ENCODE measurements at regions not wholly inside any gene's neighbourhood (a gene's known extent, or its start where the extent isn't known, plus 50 kb on each side); places are given as distances from the start of the nearest gene placed in this dataset.

DNA sequence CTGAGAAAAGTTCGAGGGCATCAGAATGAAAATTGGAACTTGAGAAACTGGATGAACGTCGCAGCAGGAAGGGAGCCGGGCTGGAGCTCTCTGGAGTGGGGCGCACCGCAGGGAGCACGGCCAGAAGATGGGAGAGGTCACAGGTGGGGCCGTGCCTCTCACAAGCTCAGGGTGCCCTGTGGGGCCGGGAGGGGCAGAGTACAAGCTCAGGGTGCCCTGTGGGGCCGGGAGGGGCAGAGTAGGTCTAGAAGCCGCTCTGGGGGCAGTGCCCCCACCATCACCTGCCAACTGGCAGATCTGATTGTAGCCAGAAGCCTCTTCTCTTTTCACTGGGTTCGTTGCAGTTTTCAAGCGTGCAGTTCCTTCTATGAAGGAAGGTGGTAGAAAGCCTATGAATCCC, 61.1 kb upstream of the SNX9 start:
- TF ChIP-seq, protein P1, sequence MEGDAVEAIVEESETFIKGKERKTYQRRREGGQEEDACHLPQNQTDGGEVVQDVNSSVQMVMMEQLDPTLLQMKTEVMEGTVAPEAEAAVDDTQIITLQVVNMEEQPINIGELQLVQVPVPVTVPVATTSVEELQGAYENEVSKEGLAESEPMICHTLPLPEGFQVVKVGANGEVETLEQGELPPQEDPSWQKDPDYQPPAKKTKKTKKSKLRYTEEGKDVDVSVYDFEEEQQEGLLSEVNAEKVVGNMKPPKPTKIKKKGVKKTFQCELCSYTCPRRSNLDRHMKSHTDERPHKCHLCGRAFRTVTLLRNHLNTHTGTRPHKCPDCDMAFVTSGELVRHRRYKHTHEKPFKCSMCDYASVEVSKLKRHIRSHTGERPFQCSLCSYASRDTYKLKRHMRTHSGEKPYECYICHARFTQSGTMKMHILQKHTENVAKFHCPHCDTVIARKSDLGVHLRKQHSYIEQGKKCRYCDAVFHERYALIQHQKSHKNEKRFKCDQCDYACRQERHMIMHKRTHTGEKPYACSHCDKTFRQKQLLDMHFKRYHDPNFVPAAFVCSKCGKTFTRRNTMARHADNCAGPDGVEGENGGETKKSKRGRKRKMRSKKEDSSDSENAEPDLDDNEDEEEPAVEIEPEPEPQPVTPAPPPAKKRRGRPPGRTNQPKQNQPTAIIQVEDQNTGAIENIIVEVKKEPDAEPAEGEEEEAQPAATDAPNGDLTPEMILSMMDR (IDR thresholded peaks at IDR 0.05 in 2 of 3, conservative IDR thresholded peaks at IDR 0.05 in 1 of 3; ENCODE audit: borderline replicate concordance in 1 of 3, insufficient read depth in 1 of 3, low read depth in 2 of 3, low read length in 2 of 3): no peak
- TF ChIP-seq, protein P2, sequence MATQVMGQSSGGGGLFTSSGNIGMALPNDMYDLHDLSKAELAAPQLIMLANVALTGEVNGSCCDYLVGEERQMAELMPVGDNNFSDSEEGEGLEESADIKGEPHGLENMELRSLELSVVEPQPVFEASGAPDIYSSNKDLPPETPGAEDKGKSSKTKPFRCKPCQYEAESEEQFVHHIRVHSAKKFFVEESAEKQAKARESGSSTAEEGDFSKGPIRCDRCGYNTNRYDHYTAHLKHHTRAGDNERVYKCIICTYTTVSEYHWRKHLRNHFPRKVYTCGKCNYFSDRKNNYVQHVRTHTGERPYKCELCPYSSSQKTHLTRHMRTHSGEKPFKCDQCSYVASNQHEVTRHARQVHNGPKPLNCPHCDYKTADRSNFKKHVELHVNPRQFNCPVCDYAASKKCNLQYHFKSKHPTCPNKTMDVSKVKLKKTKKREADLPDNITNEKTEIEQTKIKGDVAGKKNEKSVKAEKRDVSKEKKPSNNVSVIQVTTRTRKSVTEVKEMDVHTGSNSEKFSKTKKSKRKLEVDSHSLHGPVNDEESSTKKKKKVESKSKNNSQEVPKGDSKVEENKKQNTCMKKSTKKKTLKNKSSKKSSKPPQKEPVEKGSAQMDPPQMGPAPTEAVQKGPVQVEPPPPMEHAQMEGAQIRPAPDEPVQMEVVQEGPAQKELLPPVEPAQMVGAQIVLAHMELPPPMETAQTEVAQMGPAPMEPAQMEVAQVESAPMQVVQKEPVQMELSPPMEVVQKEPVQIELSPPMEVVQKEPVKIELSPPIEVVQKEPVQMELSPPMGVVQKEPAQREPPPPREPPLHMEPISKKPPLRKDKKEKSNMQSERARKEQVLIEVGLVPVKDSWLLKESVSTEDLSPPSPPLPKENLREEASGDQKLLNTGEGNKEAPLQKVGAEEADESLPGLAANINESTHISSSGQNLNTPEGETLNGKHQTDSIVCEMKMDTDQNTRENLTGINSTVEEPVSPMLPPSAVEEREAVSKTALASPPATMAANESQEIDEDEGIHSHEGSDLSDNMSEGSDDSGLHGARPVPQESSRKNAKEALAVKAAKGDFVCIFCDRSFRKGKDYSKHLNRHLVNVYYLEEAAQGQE (IDR thresholded peaks at IDR 0.05; ENCODE audit: low read depth): no peak
- TF ChIP-seq EZH2phosphoT487 (IDR thresholded peaks at IDR 0.05; ENCODE audit: borderline replicate concordance) (no peak), POLR2A (IDR thresholded peaks at IDR 0.05; ENCODE audit: borderline replicate concordance, extremely low read depth, insufficient read depth, insufficient read length) (no peak), POLR2AphosphoS5 (IDR thresholded peaks at IDR 0.05; ENCODE audit: low read depth, low read length) (no peak), CEBPB (IDR thresholded peaks at IDR 0.05; ENCODE audit: low read depth) (no peak), EZH2 (IDR thresholded peaks at IDR 0.05) (no peak), ZFX (IDR thresholded peaks at IDR 0.05) (no peak), FOSL1 (IDR thresholded peaks at IDR 0.05; ENCODE audit: low read depth) (no peak), ELF1 (IDR thresholded peaks at IDR 0.05; ENCODE audit: borderline replicate concordance, low read depth) (no peak)

Measured in HCT116 (cell line).